GM19240 (cell line): ENCODE measurements at regions not wholly inside any gene's neighbourhood (a gene's known extent, or its start where the extent isn't known, plus 50 kb on each side); places are given as distances from the start of the nearest gene placed in this dataset.

Experiments used
- DNase-seq: peaks from one replicate; pipeline ENCODE4 v3.0.0; 2011; ENCODE audit warnings: low spot score; ENCODE audit not compliant: insufficient read length

DNA sequence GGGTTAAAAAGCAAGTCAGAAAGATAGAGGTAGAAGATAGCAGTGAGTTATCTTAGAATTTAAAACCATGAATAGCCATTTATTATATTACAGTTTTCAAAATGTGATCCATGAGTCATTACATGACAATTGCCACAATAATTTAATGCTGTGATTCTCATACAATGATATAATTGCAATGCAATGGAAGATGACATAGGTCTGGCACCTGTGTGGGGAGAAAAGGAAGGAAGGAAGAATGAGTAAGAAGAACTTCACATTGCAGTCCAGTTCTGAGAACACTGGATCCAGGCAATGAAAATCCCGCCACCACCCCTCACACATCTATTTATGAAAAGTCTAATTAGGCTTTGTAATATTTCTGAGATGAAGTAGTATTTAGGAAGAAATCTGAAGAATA, 738.1 kb upstream of the LINC00305 start:
- no peak for DNase-seq

DNA sequence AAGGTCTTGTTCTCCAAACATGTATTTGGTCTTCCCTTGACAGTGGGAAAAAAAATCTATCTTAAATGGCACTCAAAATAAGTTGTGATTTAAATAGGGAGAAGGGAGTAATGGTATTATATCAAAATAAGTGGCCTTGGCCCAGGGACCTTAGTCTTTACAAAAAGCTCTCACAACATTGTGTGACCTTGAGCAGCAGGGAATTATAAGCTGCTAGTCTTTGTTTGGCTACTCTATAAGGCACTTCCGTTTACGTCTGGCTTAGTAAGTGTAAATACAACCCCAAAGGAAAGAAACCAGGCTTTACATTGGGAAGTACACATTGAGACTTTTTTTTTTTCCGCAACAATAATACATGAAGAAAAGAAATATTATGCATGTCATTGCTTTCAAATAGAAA, 734.0 kb upstream of the LINC00305 start:
- no peak for DNase-seq

- DNase-seq: no peak
Observed at GRCh38 chr18:64876833-64877232, 727.9 kb upstream of the LINC00305 start.

GRCh38 chr18:64872710-64873458, 724.0 kb upstream of the LINC00305 start:
- no peak for DNase-seq

DNA sequence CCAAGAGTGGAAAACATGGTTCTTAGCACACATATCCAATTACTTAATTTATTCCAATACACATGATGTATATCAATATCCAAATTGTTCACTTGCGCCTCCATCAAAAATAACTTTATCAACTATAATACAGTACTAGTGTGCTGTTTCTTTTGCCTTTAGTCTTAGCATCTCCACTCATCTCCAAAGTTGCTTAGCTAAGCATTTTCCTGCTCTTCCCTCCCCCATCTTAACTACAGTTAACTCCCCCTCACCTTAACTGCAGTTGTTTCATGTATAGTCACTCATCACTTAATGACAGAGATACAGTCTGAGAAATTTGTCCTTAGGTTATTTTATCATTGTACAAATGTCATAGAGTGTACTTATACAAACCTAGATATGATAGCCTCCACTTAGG, 705.2 kb upstream of the LINC00305 start:
- DNase-seq: no peak

DNA sequence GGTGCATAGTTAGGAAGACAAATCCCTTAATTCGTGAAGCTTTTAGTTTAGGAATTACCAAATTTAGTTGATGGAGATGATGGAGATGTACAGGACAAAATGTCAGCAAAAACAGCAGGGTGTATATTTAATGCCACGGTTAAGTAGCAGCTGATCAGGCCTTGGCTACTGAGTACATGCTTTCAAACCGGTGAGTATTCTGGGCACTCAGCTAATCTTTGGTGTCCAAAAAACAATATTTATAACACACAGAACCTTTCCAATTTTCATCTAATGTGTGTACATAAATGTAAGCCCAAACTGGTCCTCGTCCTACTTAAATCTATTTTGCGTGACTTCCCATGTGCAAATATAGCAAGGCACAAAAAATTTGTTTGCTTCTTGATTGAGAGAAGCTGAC, 703.4 kb upstream of the LINC00305 start:
- DNase-seq: no peak

DNA sequence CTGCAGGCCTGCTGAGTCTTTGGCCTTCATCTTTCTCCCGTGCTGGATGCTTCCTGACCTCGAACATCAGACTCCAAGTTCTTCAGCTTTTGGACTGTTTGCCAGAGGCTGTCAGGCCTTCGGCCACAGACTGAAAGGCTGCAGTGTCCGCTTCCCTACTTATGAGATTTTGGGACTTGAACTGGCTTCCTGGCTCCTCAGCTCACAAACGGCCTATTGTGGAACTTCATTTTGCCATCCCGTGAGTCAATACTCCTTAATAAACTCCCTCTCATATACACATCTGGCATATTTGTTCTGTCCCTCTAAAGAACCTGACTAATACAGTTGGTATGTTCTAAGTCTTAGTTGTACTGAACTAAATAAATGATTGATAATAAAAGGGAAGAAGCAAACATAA, 702.8 kb upstream of the LINC00305 start:
- DNase-seq: no peak

DNA sequence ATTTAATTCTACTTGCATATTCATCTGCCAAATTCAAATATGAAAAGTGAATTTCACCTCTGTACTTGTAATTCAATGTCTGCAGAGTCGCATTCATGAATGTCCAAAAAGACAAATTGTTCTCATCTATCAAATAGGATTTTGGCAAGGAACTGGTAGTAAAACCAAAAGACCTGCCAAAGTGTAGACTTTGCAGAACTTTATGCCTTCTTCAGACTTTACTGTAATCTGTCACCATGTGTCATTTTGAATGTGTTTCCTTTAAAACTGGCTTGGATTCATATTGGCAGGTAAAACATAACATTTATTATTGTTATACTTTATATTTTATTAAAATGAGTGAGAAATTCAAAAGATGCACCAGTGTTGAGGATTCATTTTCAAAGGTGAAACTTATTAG, 701.9 kb upstream of the LINC00305 start:
- no peak for DNase-seq

GRCh38 chr18:64840911-64841701, 692.2 kb upstream of the LINC00305 start:
- DNase-seq: no peak

GRCh38 chr18:64810354-64810753, 661.5 kb upstream of the LINC00305 start:
- no peak for DNase-seq

DNA sequence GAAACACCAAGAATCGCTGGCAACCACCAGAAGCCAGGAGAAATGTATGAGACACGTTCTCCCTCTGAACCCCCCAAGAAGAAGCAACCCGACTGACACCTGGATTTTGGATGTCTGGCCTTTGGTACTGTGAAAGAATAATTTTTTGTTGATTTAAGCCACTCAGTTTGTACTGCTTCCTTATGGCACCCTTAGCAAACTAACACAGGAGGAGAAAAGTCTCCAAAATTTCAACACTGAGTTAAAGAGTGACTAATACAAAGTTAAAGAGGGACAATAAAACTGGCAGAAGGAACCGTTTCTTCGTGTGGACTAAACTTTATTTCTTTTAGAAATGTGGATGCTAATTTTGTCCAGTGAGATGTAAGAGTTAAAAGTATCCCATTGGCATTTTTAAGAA, 660.9 kb upstream of the LINC00305 start:
- DNase-seq: no peak

GRCh38 chr18:64807560-64807959, 658.7 kb upstream of the LINC00305 start:
- no peak for DNase-seq

DNA sequence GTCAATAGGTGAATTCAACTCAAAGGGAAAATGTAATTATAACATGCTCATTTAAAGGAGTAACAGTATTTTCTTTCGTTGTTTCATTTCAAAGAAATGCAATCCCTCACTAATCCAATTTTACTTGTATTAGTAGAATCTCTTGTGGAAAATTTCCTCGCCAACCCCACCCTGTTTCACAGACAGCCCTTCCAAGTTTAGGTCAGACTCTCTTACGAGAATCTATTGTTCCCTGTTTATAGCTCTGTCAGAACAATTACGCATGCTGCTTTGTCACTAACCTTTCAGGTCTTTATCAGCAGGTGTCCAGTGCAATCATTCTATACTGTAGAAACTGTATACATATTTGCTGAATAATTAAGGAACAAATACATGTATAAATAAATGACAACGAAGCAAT, 657.8 kb upstream of the LINC00305 start:
- DNase-seq: no peak

- no peak for DNase-seq
Observed at GRCh38 chr18:64806232-64806631, 657.3 kb upstream of the LINC00305 start.

DNA sequence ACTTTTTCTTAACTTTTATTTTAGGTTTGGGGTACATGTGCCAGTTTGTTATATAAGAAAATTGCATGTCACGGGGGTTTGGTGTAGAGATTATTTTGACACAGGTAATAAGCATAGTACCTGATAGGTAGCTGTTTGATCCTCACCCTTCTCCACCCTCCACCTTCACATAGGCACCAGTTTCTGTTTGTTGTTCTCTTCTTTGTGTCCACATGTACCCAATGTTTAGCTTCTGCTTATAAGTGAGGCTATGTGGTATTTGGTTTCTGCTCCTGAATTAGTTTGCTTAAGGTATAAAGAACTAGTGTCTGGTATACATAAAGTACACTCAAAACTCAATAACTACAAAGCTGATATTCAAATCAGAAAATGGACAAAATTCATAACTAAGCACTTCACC, 654.6 kb upstream of the LINC00305 start:
- no peak for DNase-seq

- DNase-seq: no peak
Observed at GRCh38 chr18:64800151-64800550, 651.3 kb upstream of the LINC00305 start.

DNA sequence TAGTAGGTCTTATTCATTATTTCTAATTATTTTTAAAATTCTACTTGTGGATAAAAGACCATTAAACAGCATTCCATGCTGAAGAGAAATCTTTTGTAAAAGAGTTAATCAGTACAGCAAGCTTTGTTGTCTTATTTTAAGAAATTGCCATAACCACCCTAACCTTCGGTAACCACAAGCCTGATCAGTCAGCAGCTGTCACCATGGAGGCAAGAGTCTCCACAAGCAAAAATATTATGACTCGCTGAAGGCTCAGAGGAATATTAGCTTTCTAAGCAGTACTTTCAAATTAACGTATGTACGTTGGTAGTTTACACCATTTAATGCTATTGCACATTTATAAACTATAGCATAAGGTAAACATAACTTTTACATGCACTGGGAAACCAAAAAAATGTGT, 650.5 kb upstream of the LINC00305 start:
- no peak for DNase-seq

DNA sequence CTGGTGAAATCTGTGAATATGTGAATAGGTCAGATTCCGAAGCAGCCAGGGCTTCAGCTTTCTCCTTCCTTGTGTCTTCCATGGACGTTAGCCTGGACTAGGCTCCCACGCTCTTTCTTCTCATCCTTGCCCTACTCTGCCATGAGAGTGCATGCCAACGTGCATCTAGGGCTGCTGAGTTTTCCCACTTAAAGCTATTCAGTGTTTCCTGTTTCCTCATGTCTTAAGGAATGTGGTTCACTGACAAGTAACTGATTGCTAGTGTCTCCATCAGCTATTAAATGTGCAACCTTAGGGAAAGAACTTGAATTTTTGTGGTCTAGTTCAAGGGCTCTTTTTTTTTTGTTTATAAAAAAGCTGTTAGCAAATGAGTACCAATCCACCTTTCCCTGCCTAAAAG, 642.3 kb upstream of the LINC00305 start:
- DNase-seq: no peak

DNA sequence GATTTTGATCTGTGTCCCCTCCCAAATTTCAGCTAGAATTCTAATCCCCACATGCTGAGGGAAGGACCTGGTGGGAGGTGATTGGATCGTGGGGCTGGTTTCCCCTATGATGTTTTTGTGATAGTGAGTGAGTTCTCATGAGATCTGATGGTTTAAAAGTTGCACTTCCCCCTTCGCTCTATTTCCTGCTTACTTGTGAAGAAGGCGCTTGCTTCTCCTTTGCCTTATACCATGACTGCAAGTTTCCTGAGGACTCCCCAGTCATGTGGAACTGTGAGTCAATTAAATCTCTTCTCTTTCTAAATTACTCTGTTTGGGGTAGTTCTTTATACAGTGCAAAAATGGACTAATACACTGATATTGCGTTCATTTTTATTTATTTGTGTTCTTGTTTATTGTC, 636.8 kb upstream of the LINC00305 start:
- DNase-seq: no peak

GRCh38 chr18:64777556-64777955, 628.7 kb upstream of the LINC00305 start:
- no peak for DNase-seq

- DNase-seq: no peak
Observed at GRCh38 chr18:64765908-64766307, 617.0 kb upstream of the LINC00305 start.

DNA sequence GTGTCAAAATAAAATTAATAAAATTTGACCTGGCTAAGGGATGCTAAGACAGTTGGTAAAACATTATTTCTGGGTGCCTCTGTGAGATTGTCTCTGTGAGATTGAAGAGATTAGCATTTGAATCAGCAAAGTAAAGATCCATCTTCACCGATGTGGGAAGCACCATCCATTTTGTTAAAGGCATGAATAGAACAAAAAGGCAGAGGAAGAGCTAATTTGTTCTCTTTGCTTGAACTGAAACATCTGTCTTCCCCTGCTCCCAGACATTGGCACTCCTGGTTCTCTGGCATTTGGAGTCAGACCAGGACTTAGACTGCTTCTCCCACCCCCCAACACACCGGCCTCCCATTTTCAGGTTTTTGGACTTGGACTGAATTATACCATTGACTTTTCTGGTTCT, 603.8 kb upstream of the LINC00305 start:
- DNase-seq: no peak

DNA sequence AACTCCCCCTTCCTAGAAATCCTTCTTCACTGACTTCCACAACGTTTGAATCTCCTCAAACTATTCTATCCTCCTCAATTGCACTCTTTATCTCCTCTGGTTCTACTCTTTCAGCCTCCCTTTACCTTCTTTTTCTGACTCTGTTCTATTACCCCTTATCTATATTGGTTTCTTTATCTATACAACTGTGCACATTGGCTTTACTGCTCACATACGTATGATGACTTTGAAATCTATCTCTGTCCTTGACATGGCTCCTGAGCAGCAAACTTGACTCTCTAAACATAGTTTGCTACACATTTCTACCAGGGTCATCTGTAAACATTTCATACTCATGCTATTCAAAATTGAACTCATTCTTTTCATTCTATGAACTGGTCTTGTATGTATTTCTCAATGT, 601.0 kb upstream of the LINC00305 start:
- no peak for DNase-seq
